T-helper 2 cell treated with Interferon-gamma antibody and Interleukin-4, amounts not matched to agents 100 ng/mL and 5 ng/mL, for 36 hours (primary cell): ENCODE measurements at regions not wholly inside any gene's neighbourhood (a gene's known extent, or its start where the extent isn't known, plus 50 kb on each side); places are given as distances from the start of the nearest gene placed in this dataset.

Source experiments
- intact Hi-C: fragments of 100-400 bp; cut with micrococcal nuclease; formaldehyde crosslinking; loops from one replicate; pipeline ENCODE4 v1.15.1; 2023

DNA sequence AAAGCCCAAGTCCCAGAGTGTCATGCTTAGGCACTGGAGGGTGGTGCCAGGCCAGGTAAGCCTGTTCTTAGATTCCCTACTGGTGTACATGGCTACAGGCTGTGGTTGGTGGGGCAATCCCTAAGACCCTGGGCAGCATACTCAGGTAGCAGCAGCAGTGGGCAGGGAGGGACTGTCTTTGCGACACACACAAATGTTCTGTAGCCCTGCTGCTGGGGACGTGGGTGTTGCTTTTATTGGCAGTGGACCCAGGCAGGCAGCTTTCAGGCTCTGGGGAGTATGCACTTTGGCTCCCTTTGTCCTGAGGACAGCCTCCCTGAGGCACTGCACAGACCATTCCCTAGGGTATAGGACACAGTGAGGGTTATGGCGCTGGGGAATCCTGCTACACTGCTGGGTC lies 137.1 kb upstream of the ADAMTS19 start:
- intact Hi-C loops, result no loop called here

DNA sequence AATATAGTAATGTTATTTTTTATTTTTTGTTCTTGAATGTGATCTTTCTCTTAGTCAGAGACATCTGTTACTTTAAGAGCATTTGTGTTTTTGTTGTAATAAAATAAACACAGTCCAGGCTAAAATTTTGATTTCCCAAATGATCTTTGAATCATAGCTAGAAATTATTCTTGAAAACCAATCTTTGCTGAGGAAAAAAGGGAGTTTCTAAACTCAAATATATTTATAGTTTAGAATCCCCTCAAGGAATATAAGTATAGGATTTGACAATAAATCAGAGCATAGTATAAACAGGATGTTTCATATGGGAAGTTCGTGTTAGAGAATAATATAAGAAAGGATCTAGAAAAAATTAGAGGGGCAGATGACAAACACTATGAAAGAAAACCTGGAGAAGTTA lies 118.8 kb upstream of the ADAMTS19 start:
- intact Hi-C loops, result no loop called here

DNA sequence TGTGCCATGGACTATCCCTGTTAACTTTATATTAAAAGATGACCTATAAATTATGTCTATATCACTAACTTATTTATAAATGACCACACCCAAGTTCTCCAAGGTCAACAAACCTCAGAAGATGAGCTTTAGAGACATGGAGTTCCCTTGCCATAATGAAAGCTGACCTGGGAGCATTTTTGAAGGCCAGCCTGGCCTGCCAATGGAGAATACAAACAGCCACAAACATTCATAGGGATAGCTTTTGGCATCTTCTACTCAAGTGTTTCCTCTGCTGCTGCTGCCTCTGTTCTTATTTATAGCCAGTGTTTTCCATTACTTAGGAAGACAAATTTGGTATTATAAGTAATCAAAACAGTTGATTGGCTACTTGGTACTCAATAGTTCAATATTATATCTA lies 117.3 kb upstream of the ADAMTS19 start:
- intact Hi-C loops, result no loop called here

DNA sequence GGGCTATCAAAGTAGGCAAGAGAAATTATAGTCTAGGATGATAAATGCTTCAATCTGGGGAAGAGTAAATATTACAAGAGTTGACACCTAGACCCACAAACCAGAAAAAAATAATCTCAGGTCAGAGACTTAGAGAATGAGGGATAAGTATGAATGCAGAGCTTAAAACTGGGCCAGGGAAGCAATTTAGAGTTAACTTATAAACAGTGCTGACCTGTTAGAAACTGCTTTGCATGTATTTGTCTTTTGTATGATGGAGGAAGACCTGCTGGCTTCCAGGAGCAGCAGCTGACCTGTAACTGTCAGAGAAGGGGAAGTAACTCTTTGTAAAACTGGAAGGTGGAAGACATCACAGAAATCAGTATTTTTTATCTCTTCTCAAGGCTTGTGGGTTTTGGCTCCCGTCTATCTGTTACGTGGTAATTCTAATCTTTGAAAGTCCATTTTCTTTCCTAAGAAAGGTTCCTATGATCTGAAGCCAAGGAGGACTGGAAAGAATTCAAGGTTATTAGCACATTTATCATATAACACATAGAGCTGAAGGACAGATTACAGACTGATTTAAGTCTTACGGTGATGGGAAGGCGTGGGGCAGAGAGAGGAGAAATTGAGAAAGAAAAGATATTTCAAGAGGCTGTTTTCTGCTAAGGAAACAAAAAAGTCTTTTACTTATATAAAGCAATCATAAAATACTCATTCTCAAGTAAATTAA lies 114.7 kb upstream of the ADAMTS19 start:
- intact Hi-C loops, result no loop called here

DNA sequence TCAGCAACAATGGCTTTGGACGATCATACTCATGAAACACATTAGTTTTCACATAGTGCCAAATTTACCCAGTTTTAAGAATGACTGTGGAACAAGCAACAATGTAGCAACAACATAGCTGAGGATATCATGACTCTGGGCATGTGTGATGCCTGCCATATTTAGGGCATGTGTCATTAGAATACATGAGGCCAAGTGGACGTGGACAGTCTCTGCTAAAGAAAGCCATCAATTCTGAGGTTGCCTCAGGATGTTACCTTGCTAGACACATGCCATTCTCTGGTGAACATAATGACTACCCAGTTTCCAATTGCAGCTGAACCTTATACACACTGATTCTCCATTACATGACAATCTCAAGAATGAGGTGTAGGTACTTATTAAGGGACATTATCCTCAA lies 103.3 kb upstream of the ADAMTS19 start:
- intact Hi-C loops, result no loop called here

DNA sequence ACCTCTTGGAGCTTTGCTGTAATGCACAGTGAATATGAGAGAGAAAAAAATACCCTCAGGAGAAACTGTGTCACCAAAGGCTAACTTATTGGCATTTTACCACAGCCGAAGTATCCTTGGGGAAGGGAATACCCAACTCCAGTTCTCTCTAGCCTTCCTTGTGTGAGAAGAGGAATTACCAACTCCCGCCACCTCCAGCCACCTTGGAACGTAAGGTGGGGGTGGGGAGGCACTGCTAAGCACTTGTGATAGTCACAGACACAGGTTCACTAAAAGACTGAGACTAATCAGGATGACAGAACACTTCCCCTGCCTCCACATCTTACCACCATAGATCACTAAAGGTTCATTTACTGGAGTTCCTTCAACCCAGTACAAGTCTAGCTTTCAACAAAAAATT lies 102.0 kb upstream of the ADAMTS19 start:
- intact Hi-C loops, result no loop called here

DNA sequence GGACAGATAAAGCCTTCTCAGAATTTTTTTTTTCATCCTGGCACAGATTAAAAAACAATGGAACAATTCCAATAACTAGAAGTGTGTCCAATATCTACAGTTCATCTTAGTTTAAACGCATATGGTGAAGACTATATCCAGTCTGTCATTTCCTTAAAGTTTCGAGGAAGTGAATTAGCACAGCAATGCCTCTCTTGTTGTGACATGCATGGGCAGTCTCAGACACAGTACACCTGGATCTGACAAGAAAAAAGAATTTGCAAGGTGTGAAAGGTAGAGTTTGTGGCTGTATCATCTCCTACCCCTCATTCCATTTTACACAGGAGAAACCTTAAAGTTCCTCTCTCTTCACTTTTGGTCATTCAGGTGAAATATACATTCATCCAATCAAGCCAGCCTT lies 100.6 kb upstream of the ADAMTS19 start:
- intact Hi-C loops, result no loop called here

DNA sequence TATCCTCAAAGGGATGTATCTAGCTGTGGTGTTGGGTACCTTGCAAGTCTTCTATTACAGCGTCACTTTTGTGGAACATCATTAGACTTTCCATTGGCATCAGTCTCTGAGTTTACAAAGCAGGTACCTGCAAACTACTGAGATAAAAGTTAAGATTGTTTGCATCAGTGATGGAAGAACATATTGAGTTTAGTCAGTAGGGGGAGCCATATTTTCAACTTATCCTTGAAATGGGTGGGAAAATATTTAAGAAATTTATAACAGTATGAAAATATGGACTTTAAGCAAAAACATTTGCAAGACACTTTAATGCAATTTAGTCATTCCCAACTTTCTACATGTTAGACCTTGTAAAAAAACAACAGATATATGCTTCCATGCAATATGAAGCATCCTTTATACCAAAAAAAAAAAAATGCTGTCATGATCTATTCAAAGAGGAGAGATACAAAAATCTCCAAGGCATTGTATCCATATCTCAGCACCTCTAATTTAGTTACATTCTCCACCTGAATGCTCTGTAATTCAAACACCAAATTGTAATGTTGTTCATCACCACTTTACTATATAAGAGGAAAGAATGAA lies 98.6 kb upstream of the ADAMTS19 start:
- intact Hi-C loops, result no loop called here

DNA sequence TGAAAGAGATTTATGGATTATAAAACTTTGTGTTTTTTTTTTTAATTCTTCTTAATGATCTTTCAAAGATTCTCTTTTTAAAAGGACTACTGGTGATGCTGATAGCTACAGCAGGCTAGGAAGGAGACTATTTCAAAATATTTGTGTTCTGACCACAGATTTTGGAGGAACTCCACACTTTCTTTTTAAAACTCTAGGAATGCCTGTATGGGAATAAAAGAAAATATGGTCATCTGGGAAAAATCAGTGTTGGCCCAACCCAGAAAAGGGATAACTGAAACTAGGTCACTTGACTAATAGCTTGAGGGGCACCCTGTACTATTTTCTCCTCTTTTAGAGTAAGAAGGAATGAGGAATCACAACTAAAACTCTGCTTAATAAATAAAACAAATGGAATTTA lies 97.6 kb upstream of the ADAMTS19 start:
- intact Hi-C loops, result no loop called here

DNA sequence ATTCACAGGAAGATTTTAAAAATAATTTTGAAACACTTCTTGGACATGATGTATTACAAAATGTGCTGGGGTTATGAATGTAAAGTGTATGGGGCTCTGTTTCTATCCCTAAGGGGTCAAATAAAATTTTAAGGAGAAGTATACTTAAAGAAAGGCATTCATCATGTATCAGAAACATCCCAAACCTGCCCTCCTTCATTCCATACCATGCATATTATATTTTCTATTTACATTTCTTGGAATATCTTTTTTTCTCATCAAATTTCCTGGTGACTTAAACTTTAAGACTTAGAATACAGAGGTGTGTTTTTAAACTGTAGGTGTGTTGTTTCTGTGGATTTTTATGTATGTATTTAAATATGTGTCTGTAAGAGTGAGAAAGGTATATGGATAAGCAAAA lies 96.1 kb upstream of the ADAMTS19 start:
- intact Hi-C loops, result no loop called here

DNA sequence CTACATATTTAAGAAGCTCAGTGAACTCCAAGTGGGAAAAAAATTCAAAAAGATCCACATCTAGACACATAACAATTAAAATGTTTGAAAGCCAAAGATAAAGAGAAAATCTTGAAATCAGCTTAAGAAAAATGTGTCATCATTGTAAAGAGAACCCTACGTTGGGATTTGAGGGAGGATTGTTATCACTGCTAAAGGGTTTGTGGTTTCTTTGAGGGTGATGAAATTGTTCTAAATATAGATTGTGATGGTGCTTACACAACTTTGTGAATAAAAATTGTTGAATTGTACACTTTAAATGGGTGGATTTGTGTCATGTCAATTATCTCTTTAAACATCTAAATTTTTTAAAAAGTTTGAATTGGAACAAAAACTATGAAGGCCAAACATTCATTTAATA lies 92.2 kb upstream of the ADAMTS19 start:
- intact Hi-C loops, result no loop called here

DNA sequence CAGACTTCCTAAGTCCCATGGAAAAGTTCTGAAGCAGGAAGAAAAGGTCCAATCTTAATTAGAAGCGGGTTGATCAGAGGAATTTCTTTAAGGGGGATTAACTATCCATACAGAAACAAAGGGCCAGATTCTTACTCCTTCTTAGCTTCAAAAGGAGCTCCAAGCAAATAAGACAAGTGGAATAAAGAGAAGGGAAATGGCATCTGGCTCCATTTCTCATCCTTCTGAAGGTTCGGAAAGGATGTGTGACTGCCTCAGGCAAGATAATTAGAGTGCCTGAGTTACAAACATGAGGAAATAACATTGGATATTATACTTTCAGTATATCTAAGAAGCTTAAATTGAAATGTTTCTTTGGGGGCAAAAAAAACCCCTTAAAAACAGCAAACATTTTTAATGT lies 88.1 kb upstream of the ADAMTS19 start:
- intact Hi-C loops, result no loop called here

DNA sequence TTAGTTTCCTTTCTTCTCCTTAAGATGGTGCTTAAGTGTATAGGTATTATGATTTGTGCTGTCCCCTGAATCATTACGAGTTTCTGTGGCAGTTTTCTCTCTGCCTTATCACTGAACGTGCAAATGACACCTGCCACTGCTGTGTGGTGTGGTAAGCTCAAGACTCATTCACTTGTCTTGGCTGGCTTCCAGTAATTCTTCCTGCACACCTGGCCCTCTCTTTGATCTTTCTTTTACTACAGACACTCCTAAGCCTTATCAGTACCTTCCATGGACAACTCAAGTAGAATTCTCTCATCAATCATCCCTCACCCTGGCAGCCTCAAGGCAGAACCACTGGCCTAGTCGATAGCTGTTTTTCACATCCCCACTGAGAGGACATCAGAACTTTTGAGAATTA lies 82.6 kb upstream of the ADAMTS19 start:
- intact Hi-C loops, result no loop called here

DNA sequence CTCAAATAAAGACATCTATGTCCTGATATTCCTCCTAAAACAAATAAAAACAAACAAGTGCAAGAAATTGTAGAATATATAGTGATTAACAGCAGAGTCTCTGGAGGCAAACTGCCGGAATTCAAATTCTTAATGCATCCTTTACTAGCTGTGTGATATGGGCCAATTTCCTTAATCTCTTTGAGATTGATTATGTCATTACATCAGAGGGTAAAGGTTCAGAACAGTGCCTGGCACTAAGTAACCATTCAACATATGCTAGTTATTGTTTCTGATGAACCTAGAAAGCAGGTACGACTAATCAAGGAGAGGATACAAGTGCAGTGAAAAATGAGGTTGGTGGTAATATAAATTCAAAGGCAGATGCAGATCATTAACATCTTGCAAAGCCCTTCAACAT lies 81.1 kb upstream of the ADAMTS19 start:
- intact Hi-C loops, result no loop called here

DNA sequence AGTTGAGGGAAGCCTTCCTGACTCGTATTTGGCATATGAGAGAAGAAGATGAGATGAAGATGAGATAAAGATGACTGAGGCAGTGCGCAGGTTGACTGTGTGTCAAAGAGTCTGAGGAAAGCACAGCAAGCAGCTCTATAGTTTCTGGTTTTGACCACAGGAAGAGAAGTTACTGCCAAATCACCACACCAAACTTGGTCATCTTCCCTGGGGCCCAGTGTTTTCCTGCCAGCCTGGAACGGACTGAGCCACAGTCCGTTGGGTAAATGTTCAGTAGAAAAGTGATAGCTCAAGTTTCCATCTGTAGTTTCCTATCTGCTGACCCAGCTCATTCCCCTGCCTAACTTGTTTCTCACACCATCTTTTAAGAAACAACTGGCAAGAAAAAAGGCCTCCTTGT lies 80.7 kb upstream of the ADAMTS19 start:
- intact Hi-C loops, result no loop called here

DNA sequence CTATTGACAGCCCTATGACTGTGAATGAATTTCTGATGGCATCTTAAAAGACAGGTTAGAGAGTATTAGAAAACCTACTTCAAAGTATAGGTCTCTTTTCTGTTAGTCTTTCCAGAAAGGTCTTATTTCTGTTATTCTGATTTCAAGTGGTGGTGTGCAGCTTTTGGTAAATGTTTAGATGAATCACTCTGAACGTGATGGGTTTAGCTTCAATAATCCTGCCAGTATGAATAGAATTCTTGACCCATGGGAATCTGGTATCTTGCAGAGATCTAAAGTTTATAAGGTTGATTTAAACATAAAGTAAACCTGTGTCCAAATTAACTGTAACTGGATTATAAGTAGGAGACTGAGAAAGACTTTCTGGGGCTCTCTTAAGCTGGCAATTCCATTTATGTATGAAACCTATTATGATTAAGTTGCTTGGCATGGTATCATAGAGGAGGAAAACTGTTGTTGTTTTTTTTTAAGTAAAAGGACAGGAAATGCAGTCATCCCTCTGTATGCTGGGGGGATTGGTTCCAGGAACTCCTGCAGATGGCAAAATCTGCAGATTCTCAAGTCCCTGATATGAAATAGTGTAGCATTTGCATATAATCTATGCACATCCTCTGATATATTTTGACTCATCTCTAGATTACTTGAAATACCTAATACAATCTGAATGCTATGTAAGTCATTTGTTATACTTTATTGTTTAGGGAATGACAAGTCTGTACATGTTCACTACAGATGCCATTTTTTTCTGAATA lies 77.0 kb upstream of the ADAMTS19 start:
- intact Hi-C loops, result no loop called here

DNA sequence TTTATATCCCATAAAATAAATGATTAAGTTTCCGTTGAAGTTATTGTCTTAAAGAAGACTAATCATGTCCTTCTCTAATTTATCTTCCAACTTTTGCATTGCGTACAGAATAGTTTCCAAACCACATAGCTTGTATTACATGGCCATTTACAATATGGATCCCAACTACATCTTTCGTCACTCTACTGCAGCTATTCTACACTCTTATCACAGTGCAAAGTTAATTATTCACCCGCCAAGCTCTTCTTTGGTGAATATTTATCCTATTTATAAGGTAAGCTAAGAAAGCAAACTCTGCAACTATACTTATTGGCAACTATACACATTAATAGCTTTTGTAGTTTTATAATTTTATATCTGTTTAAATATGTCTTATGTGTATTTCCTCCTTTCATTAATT lies 75.9 kb upstream of the ADAMTS19 start:
- intact Hi-C loops, result no loop called here

DNA sequence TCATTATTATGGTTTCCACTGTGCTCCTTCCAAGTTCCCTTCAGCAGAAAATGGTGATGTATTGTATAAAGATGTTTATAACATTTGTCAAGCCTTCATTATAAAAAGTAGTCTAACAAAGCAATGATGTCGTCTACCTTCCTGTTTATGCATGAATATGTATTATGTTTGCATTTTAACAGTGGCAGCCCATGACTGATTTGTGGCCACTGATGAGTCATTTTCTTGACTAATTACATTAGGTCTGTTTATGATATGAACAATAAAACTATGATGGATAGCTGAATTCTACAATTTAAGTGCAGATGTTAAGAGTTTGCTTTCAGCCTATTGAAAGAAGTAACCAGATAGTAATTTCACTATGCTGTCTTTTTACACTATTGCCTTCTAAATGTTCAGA lies 75.4 kb upstream of the ADAMTS19 start:
- intact Hi-C loops, result no loop called here

DNA sequence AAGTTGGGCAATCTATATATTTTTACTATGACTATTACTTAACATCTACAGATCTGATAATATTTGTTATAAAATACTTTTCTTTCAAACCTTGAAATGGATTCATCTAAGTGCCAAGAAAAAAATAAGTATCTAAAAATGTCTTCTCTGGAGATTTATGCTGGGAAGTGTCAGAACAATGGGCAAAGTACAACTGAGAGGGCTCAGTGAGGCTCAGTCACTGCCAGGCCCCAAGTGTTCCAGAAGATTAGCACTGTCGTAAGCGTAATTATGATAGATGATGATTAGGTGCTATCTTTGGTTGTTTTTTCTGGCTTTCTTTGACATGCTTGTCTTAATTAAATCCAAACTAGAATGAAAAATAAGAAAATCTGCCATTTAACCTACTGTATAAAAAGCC lies 72.2 kb upstream of the ADAMTS19 start:
- intact Hi-C loops, result no loop called here

DNA sequence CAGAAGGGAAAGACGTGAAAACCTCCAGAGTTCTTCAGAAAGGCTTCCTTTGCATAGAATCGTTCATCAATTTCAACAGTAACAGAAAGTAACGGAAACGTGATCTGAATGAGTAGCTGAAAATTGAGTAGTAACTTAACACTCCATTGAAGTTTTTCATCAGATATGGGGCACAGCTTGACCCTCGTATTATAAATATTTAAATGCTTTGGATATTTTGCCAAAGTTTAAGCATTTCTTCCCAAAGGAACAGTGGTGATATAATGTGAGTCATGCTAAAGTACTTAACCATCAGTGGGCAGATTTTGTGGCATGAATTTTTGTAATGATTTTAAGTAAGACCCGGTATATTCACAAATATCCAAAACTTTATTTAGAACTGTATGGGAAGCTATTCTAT lies 67.4 kb upstream of the ADAMTS19 start:
- intact Hi-C loops, result no loop called here

DNA sequence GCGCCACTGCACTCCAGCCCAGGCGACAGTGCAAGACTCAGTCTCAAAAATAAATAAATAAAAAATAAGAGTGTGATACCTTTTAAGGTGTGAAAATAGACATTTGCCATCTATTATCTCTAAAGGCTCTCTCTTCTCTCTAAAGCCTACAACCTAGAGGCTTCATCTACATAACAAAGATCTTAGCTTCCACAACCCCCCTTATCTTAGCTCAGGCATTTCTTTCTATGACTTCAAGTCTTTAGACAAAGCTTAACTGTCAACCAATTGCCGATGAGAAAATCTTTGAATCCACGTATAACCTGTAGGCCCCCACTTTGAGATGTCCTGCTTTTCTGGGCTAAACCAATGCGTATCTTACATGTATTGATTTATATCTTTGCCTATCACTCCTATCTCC lies 64.9 kb upstream of the ADAMTS19 start:
- intact Hi-C loops, result no loop called here

DNA sequence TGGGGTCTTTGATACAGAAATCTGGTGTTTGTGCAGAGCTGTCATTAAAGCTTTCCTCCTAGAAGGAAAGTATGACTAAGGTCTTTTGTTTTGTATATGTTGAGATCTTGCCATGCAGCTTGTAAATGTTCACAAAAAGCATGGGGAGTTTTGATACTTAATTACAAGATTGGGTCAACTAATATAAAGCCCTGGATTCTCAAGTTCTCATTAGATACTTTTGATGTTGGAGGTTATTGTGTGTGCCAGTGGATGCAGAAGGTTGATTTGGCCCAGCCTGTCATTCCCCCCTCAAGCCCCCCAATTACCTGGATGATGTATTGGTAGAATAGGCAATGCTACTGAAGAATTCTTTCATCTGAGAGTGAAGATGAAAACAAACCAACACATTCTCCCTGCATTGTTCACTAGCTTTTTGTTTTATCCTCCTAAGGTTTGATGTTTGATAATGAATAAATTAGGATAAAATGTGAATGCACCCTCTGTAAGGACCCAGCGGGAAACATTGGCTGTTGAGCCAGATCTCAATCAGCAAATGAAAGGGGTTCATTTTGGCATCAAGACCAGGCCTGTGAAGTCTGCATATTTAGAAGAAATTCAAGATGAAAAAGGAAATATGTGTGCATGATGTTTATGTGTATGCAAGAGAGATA lies 61.9 kb upstream of the ADAMTS19 start:
- intact Hi-C loops, result no loop called here
